ENCODE measurements at regions not wholly inside any gene's neighbourhood (a gene's known extent, or its start where the extent isn't known, plus 50 kb on each side); places are given as distances from the start of the nearest gene placed in this dataset.

- ChIA-PET CTCF (no interaction called here), POLR2A (no interaction called here)
These were observed 290.0 kb downstream of the ACTL7B start for GRCh38 chr9:108565651-108566378.

GRCh38 chr9:108562176-108562575 is 293.6 kb downstream of the ACTL7B start:
- POLR2A ChIA-PET: no interaction called here
- CTCF ChIA-PET: no interaction called here

GRCh38 chr9:108559432-108559831 is 296.4 kb downstream of the ACTL7B start:
- ChIA-PET CTCF (interaction anchor here (0.9 kb wide), 1 partner anchor 112 kb away, joined by 4 read pairs; no protein-coding TSS in a partner anchor), POLR2A (no interaction called here)

GRCh38 chr9:108554831-108555230 is 301.0 kb downstream of the ACTL7B start:
- ChIA-PET CTCF (interaction anchor here (0.7 kb wide), 1 partner anchor 27 kb away, joined by 3 read pairs; no protein-coding TSS in a partner anchor), POLR2A (no interaction called here)

GRCh38 chr9:108553111-108553635 is 302.6 kb downstream of the ACTL7B start:
- ChIA-PET POLR2A (no interaction called here), CTCF (no interaction called here)

- ChIA-PET POLR2A (no interaction called here), CTCF (no interaction called here)
These were observed 303.2 kb downstream of the ACTL7B start for GRCh38 chr9:108552459-108553040.

- POLR2A ChIA-PET: no interaction called here
- CTCF ChIA-PET: no interaction called here
These were observed 304.6 kb downstream of the ACTL7B start for GRCh38 chr9:108551030-108551841.

- ChIA-PET POLR2A (no interaction called here), CTCF (no interaction called here)
These were observed 305.7 kb downstream of the ACTL7B start for GRCh38 chr9:108550106-108550505.

- ChIA-PET CTCF (no interaction called here), POLR2A (no interaction called here)
These were observed 306.6 kb downstream of the ACTL7B start for GRCh38 chr9:108549184-108549583.

- CTCF ChIA-PET: no interaction called here
- POLR2A ChIA-PET: no interaction called here
These were observed 308.2 kb downstream of the ACTL7B start for GRCh38 chr9:108547411-108548135.

GRCh38 chr9:108546215-108546614 is 309.6 kb downstream of the ACTL7B start:
- ChIA-PET CTCF (no interaction called here), POLR2A (no interaction called here)

- ChIA-PET CTCF (no interaction called here), POLR2A (no interaction called here)
These were observed 310.4 kb downstream of the ACTL7B start for GRCh38 chr9:108545436-108545835.

GRCh38 chr9:108544866-108545265 is 310.9 kb downstream of the ACTL7B start:
- CTCF ChIA-PET: no interaction called here
- POLR2A ChIA-PET: no interaction called here

- CTCF ChIA-PET: no interaction called here
- POLR2A ChIA-PET: no interaction called here
These were observed 312.5 kb downstream of the ACTL7B start for GRCh38 chr9:108543251-108543778.

- POLR2A ChIA-PET: no interaction called here
- CTCF ChIA-PET: no interaction called here
These were observed 318.0 kb downstream of the ACTL7B start for GRCh38 chr9:108537756-108538155.

GRCh38 chr9:108536836-108537601 is 318.8 kb downstream of the ACTL7B start:
- POLR2A ChIA-PET: no interaction called here
- CTCF ChIA-PET: no interaction called here

- ChIA-PET CTCF (no interaction called here), POLR2A (no interaction called here)
These were observed 320.3 kb downstream of the ACTL7B start for GRCh38 chr9:108535526-108535925.

- ChIA-PET POLR2A (no interaction called here), CTCF (no interaction called here)
These were observed 321.0 kb downstream of the ACTL7B start for GRCh38 chr9:108534741-108535140.

GRCh38 chr9:108530141-108530540 is 325.6 kb downstream of the ACTL7B start:
- ChIA-PET CTCF (no interaction called here), POLR2A (no interaction called here)

All from activated CD8-positive, alpha-beta memory T cell treated with anti-CD3 and anti-CD28 coated beads for 36 hours (primary cell).